Sciatic nerve (tissue), 2 donors: ENCODE measurements at regions not wholly inside any gene's neighbourhood (a gene's known extent, or its start where the extent isn't known, plus 50 kb on each side); places are given as distances from the start of the nearest gene placed in this dataset.

Source experiments
- ATAC-seq: fragments of 200-7000 bp; cut with Tn5 transposase; one replicate; pipeline ENCODE4 v1.9.1; 2020; ENCODE audit warnings: mild to moderate bottlenecking, moderate library complexity
- DNase-seq: peaks from one replicate; pipeline ENCODE4 v3.0.0-alpha.2; 2020; ENCODE audit warnings: low spot score
- intact Hi-C: fragments of 100-400 bp; cut with DNase I; formaldehyde crosslinking; loops from one replicate; pipeline ENCODE4 v1.14.2; 2022
- donor health status: DM: no; HTN: no; CAD: no.
- donor health status: DM: no; HTN: no; CAD: no.

- DNase-seq (no peak), ATAC-seq (no peak)
- intact Hi-C loops = no loop called here
These were observed 88.9 kb upstream of the ABCD3 start for GRCh38 chr1:94329276-94329675.

DNA sequence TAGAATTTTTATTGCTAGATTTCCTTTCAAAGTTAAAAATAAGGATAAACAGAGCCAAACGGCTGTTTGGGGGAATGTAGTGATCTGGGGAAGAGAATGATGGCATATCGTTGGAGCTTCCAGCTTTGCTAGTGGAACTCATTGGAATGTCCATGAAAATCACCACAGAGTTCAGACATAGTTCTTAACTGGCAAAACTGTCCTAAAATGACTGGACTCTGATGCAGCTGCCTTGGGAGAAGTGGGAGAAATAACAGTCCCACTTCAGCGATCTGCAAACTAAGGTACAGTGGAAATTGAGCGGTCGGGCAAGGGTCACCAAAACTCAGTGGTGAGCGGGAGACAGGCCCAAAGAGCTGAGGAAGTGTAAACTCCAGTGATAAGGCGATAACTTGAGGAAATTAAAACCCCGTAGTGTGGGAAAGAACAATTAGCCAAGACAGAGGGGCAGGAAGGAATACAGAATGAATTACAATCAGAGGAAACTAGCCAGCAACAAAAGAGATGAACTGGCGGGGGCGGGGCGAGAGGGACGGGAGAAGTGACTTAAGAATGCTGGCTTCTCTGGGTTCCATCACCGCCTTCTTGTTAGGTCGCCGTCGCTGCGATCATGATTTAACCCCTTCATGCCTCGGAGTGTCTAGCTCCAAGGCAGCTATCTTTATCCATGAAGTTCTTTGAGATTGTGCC is 89.8 kb upstream of the ARHGAP29 start:
- intact Hi-C loops = no loop called here
- ATAC-seq = peak; percentile 53
- DNase-seq = peak; percentile 75

DNA sequence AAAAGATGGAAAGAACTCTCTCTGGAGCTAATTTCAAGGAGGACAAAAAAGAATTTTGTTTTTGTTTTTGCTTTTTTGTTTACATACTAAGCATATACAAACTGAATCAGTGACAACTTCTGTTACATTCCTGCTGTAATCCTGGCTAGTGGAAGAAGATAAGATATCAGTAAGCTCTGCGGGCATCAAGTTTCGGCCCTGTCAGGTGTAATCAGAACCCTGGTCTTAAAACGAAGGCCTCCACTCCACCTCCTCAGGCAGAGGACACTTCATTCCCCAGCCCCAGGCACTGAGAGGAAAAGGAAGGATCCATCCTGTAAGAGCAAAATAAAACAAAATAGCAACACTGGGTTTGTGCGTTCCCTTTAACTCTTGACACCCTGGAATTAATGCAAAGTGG is 88.9 kb upstream of the ARHGAP29 start:
- DNase-seq = no peak
- intact Hi-C loops = no loop called here
- peak; percentile 38 for ATAC-seq

DNA sequence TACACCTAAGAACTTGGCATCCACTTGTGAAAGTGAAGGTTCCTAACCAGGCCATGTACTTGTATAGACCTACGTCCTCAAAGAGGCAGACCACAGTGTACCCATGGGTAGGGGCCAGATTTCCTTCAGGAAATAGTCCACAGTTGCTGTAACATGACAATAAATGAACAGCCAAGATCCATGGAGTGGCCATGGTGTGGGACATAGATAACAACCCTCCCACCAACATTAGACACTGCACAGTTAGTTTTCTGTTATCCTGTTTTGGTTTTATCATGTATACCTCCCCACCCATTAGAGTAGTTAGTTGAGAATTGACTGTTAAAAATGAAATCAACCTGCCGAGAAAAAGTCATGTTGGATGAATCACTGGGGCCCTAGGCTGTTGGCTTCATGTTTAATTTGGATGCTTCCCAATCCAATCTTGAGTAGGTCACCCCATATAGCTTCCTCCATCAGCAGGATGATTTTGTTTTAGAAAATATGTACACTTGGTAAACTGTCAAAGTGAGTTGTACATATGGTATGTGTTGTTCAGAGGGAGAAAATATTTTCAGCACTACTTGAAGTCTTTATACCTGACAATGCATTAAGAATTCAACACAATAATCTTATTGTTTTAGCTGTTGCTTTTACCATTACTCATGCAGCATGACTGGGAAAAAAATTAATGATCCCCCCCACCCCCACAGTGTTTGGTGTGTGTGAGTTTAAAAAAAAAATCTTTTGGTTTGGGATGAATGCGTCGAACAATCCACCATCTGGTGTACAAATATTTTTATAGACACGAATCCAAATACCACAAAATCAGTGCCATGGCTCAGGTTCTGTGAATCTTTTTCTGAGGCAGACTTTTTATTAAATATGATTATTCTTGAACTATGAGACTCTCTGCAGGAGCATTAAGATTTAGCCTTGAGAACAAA is 88.3 kb upstream of the ARHGAP29 start:
- DNase-seq = no peak
- intact Hi-C loops = no loop called here
- peak; percentile 79 for ATAC-seq

- intact Hi-C loops = no loop called here
- ATAC-seq (no peak), DNase-seq (no peak)
These were observed 86.8 kb upstream of the ARHGAP29 start for GRCh38 chr1:94324178-94324544.

- DNase-seq (no peak), ATAC-seq (no peak)
- intact Hi-C loops = no loop called here
These were observed 86.2 kb upstream of the ARHGAP29 start for GRCh38 chr1:94323311-94324177.

- intact Hi-C loops = no loop called here
- no peak for ATAC-seq
- DNase-seq = no peak
These were observed 85.3 kb upstream of the ARHGAP29 start for GRCh38 chr1:94322696-94323095.

GRCh38 chr1:94321662-94322061 is 84.3 kb upstream of the ARHGAP29 start:
- intact Hi-C loops = no loop called here
- DNase-seq (no peak), ATAC-seq (no peak)

- no peak for DNase-seq
- ATAC-seq = no peak
- intact Hi-C loops = no loop called here
These were observed 82.1 kb upstream of the ARHGAP29 start for GRCh38 chr1:94319319-94320102.

DNA sequence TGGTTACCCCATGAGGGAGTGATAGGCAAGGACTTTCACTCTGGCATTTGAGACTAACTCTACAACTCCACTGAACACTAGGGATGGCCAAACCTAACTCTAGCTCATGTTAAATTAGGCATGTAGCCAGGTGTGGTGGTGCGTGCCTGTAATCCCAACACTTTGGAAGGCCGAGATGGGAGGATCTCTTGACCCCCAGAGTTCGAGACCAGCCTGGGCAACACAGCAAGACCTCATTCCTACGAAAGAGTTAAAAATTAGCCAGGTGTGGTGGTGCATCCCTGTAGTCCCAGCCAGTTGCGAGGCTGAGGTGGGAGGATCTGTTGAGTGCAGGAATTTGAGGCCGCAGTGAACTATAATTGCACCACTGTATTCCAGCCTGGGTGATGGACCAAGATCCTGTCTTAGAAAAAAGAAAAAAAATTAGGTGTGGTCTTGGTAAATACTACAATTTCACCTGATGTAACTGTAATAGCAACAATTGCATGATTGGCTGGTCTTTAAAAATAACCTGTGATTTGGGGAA is 81.2 kb upstream of the ARHGAP29 start:
- ATAC-seq = no peak
- no peak for DNase-seq
- intact Hi-C loops = no loop called here

- intact Hi-C loops = no loop called here
- DNase-seq (no peak), ATAC-seq (no peak)
These were observed 80.4 kb upstream of the ARHGAP29 start for GRCh38 chr1:94317790-94318188.

- ATAC-seq = no peak
- intact Hi-C loops = no loop called here
These were observed 79.7 kb upstream of the ARHGAP29 start for GRCh38 chr1:94316836-94317789.

DNA sequence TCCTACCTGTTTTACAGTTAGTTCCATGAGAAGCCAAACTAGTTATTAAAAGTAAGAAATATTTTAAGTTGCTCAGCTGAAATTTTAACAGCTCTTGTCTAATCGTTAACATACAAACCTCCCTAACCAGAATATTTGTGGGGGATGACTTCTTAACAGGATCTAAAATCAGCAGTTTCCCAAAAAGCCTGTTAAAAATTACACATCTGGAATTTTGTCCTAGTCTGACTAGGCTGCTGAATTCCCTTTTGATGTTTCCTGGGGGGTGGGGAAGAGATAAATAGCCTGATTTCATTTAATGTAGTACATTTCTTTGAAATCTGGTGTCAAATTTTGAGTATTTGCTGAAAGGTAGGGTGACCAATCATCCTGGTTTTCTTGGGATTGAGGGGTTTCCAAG is 78.8 kb upstream of the ARHGAP29 start:
- ATAC-seq = no peak
- intact Hi-C loops = no loop called here
- DNase-seq = no peak

More at GRCh38 chr1:94316836-94317789, 79.7 kb upstream of the ARHGAP29 start:
- no peak for DNase-seq

- no peak for ATAC-seq
- intact Hi-C loops = no loop called here
- no peak for DNase-seq
These were observed 78.2 kb upstream of the ARHGAP29 start for GRCh38 chr1:94315552-94316116.

GRCh38 chr1:94314222-94314858 is 77.0 kb upstream of the ARHGAP29 start:
- intact Hi-C loops = no loop called here
- ATAC-seq = no peak
- DNase-seq = no peak

DNA sequence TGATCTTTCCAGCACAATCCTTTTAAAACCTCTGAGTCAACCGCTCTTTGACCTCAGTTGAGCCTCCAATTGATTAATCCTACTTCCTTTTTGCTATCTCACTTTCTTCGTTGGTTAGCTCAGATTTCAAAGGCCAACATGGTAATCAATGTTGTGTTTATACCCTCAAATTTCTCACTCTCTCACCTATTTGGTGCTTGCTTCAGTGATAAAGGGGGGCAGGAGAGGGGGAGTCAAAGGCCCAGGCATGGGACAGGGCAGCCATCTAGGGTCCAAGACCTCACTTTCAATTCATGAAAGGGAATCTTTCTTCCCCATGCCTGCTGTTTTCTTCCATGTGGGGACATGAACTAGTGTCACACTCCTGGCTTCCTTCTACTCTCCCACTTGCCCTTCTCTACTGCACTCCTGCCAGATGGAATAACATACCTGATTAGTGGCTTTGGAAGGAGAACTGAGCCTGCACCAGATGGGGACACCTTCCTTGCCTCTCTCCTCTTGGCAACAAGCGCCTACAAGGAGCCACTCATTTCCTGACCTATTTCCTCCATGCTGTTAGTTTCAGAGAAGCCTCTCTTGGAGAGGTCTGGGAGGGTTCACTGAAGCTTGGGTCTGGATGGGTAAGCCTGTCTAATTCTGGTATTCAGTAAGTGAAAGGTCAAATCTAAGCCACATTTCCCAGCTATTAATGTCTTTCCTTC is 73.3 kb upstream of the ARHGAP29 start:
- DNase-seq = no peak
- ATAC-seq = no peak
- intact Hi-C loops = no loop called here
